Fibroblast of peridontal ligament (primary cell): ENCODE measurements at regions not wholly inside any gene's neighbourhood (a gene's known extent, or its start where the extent isn't known, plus 50 kb on each side); places are given as distances from the start of the nearest gene placed in this dataset.
A peak's percentile ranks its signal among the peaks of the same experiment; 100 is the strongest.

Source experiments
- DNase-seq: peaks from one replicate; pipeline ENCODE4 v3.0.0-alpha.2; 2010; ENCODE audit errors: extremely low read depth

DNA sequence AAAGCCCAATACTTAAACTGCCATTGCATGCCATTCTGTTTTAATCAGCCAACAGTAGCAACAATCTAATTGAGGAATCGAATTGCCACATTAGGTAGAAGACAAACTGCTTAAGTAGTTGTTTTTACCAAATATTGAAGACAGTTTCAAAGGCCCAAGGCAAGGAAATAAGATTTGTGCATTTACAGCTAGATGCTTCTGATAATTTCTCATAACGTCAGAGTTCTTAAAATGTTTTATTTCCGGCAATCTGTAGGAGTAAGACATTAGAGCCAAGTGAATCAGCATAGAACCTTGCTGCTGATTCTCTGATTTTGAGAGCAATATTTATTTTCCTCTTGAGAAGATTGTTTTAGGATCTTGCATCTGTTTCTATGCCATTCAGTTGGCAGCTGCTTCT is 174.3 kb downstream of the RBM43 start:
- no peak for DNase-seq

DNA sequence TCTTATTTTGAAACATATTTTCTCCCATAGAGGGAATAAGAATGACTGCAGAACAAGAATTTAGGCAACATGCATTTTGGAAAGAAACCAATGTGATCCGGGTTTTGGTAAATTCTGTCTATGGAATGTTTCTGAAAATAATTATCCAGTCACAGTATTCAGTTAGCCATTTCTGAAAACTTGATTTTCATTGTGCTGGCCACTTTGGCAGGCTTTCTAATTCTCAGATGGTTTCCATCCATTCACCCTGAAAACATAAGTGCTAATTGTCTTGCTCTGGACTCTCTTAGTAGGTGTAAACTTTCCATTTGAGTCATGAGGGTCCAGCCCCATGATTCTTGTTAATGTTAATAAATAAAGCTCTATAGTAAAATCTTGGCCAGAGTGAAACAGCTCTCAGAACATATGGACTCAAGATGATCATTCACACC is 176.5 kb downstream of the RBM43 start:
- peak; percentile 94 for DNase-seq

DNA sequence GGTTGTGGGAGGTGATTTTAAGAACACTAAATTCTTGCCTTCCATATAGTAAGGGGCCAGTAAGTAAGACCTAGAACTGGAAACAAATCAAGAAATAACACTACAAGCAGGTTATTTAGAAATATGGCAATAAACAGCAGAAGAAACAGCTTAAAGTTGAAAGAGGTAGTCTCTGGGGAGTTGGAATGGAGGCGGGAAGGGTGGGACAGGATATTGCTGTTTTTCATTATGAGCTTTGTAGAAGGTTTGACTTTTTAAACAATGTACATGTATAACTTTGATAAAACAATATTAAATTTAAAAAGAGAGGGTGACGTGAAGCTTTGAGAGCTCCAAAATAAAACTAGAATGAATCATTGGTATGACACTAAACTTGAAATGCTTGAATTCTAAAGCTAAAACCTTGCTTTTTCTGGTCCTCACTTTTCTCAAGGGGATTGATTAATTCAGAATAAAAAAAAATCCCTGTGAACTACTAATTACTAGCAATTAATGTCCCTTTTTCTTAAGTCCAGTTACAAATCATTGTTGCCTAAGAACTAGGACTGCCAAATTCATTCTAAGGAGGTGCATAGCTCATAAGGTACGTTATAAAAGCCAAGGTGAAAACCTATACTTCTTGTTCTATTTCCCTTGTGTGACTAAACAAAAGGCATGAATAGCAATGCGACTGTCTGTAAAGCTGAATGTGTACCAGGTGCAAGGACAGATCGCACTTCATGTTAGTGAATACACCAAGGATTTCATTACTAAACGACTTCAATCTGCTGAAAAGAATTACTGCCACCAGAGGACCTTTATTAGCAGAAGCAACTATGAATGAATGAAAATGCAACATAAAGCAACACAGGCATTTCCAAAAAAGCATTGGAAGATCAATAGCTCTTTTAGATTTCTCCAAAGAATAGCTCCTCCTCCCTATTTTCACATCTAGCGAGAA is 177.5 kb downstream of the RBM43 start:
- no peak for DNase-seq

DNA sequence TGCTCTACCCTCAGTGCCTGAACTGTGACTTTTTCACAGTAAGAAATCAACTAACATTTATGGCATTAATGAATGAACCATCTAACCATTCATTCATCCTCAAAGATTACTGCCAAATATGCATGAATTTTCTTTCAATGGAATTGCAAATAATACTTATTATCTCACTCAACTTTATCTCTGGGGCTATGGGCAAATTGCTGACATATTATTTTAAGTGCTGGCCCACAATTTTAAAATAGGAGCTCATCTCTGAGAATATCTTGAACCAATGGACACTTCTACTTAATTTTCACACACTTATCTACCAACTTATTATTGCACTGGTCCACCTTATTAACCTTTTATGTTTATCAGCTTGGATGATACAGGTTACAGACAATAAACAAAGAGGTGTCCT is 182.8 kb downstream of the RBM43 start:
- no peak for DNase-seq

DNA sequence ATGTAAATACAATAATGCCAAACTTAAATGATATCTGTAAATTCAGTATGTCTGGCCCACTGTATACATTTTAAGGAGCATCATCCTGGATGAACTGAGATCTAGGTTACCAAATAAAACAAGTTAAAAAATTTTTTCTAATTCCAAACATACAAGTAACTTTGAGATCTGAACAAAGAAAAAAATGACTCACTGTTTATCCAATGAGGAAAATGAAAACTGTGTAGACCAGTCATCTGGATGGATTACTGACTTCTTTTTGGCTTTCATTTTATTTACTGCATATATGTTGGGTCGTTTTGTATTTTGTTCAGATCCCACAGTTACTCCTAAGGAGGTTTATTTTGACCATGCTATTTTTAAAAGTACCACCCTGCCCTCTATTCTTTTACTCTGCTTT is 189.8 kb downstream of the RBM43 start:
- DNase-seq, result peak; percentile 28

- DNase-seq, result peak; percentile 78
Measured at GRCh38 chr2:151071382-151071781, 190.3 kb downstream of the RBM43 start.

DNA sequence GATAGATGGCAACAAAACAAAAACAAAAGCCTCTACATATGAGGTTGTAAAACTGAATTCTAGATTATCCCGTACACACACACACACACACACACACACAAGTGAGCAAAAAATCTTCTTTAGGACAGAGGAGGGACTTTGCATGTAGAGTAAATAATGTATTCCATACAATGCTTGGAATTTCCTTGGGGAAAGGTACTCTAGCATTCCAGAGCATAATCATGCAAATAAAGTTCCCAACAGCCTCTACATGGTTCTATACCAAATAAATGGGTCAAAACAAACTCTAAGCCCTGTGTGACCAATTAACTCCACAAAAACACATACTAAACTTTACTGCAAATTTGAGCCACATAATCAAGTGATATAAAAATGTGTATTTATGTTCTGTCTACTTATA is 191.4 kb downstream of the RBM43 start:
- no peak for DNase-seq

DNA sequence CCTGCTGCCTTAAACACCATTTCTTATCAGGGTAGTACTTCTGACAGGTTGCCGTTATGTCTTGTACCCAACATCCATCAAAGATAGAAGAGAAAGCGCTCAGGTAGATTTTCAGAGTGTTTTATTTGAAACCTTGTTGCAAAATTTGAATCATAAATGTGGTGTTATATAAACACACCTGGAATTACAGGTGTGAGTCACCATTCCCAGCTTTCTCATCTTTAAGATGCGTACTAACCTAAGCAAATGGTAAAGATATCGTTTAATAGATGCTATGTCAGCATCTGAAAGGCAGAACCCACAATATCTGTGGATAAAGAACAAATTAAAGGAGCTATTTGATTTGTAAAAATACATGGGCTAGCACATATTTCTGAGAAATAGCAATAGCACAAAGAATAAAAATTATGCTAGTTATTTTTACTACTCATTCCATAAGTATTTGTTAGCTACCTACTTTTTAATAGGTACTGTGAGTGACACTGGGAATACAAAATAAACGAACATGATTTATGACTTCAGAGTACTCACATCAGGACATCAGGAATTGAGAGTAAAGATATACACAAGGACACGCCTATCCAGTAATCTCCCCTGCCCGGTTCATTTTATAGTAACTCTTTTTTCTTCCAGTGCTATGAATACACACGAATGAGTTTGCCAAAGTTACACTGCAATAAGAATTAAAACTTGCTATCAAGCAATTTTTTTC is 193.8 kb downstream of the RBM43 start:
- no peak for DNase-seq

DNA sequence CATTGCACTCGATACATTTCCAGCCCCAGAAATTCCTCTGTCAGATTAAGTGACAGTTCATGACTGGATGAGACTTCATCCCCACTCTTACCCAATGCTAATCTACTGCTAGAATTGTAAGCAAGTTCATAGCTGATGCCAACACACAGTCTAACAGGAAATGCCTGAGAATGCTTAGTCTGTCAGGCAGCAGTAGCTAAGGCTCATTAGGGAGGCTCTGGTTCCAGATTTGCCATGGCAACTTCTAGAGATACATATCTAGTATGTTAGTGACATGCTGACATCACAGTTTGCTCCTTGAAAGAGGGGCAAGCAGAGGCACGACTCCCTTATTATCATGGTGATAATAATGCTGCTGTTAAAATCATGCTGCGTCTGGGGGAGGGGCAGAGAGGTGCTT is 198.4 kb downstream of the RBM43 start:
- DNase-seq, result peak; percentile 71

DNA sequence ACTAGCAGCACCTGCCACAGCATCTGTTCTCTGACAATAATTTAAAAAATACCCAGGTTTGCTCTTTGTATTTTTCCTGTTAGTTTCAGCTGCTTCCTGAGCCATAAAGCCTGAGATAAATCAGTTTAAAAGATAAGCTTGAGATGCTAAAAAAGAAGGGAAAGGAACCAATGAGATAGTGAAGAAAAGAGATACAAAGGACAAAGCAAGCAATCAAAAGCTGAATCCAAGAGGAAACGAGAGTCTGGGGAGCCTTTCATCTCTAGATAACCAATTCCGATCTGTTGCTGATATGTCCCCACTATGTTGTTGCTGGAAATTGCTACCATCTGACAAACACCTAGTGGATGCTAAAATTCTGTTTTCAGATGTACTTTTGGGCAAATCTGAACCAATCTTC is 201.4 kb downstream of the RBM43 start:
- no peak for DNase-seq

GRCh38 chr2:151056870-151057269 is 204.8 kb downstream of the RBM43 start:
- peak; percentile 85 for DNase-seq

DNA sequence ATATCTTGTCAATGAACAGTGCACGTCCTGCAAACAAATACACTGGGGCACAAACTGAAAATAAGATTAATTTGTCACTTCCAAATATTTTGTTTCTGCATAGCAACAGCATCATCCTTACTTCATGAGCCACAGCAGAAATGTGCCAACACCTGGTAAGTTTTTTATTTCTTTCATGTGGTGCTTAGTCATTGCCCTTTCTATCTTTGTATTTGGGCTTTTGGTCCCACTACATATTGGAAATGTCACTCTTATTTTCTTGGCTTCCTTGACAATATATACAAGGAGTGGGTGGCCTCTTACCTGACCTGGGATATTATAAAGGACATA is 208.0 kb downstream of the RBM43 start:
- peak; percentile 31 for DNase-seq

DNA sequence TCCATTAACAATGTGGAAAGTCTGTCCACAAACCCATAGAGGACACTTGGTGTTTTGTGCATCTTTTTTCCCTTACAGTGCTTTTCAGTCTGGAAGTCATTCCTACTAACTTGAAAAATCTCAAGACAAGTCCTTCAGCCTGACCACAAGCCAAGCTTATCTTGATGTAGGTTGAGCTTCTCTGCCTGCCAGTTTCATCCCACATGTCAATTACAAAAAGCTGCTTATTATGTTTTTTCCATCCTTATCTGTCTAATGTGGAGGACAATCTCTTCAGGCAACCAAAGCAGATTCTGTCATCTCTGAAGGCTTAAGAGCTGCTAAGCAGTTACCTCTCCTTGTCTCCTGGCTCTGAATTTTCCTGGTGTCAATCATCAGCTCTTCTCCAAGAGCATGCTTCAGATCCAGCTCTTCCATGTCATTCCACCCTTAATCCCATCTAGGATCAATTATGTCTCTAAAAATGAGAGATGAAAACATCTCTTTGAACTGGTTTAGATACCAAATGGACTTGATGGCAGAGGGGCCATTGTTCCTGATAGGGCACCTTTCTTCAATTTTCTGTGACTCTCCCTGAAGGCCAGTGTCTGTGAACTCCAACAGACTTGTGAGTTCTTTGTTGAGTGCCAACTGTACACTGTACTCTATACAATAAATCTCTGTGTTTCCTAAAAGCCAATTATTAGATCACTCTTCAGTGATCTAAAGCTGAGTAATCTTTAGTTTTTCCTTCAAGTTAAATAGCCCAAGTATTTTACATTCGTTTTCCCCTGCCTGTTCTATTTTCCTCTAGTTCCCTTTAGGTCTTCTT is 208.6 kb downstream of the RBM43 start:
- no peak for DNase-seq

DNA sequence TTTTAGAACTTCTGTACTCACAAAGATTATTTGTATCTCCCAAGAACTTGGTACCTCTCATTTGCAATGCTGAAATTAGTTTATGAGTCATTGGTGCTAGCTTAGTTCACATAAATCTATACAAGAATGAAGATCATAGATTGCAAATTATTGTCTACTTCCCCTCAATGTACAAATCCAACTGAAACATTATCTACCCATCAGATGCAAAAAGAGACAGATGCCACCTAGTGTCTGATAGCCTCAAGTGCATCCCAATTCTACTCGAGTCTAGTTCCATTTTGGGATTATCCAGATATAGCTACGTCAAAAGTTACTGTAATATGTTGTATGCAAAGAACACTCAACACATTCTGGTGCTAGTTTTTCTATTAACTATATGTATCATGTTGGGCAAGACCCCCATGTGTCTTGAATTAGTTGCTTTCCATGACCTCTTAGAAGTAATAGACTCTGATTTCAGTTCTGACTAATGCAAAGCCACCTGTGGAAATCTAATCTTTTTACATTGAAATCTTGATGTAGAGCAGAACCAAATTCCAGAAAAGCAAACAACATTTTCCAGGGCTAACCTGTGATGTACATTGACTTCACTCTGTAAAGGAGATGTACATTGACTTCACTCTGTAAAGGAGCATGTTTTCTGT is 210.0 kb downstream of the RBM43 start:
- peak; percentile 76 for DNase-seq

GRCh38 chr2:151049746-151050145 is 211.9 kb downstream of the RBM43 start:
- peak; percentile 63 for DNase-seq

DNA sequence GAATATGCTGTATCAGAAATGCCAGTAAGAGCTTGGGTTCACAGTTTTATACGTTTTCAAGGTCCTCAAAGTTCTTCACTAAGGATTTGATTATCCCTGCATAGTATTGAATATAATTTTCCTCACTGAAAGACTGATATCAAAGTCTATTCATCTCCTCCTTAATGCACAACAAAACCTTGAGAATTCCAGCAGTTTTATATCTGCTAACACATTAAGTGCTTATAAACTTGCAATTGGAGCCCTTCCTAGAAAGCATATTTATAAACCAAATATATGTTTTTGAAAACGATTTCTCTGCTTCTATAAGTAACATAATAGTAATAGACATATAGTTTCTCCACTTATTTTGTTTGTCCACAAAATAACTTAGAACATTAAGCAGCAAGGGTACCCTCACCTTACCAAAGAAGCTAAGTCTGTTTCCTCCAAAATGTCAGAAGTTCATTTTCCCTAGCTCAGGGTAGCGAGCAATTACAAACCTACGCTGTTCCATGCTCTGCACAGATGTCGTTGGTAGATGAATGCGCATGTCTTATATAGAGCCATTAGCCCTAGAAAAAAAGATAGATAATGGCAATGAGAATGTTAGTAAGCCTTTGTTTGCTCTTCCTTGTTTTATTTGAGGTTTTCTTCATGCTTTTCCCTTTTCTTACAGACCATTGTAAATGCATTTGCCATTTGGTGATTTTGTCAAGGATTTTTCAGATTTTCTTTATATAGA is 213.2 kb downstream of the RBM43 start:
- DNase-seq, result no peak

DNA sequence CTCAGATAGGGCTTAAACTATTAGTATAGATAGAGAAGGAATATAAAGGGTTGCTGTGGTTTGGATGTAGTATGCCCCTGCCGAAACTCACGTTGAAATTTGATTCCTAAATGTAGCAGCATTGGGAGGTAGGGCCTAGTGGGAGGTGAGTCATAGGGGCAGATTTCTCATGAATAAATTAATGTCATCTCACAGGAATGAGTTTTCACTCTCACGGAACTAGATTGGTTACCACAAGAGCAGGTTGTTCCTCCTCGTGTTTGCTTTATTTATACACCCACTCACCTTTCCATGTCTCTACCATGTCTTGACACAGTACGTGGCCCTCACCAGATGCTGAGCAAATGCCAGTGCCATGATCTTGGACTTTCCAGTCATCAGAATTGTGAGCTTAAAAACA is 218.2 kb downstream of the RBM43 start:
- peak; percentile 72 for DNase-seq

DNA sequence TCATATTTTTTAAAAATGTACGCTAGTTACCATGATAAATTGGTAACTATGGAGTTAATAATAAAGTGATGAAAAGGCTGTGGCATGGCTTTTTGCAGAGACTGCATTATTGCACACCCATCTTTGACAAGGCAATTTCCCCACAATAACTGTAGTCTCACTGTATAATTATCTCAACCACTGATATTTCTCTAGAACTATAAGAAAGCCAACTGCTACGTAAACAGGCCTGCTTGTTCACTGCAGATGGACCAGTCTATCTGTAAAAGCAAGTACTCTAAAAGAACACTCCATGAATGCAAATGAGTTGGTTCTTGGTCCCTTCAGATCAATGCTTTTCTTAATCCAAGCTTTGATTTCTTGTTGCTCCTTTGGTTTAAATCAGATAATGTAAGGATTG is 218.7 kb downstream of the RBM43 start:
- DNase-seq, result peak; percentile 37

GRCh38 chr2:151040039-151040438 is 221.6 kb downstream of the RBM43 start:
- no peak for DNase-seq

DNA sequence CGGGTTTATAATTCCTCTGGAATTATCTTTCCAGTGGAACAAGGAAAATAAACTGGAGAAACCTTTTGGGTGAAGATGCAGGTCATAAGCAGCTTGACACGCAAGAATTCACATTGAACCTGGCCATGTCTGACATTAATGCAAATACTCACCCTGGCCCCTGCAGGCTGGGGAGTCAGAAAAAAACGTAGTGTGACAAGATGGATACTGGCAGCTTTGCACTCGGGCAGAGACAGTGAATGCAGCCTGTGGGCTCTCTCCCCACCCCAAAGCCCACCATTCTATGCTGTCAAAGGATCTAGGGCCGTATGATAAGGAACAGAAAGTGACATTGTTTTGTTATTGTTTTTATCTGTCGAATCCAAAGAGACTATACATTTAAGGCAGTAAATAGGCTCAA is 223.1 kb downstream of the RBM43 start:
- DNase-seq, result no peak

GRCh38 chr2:151037434-151037833 is 224.2 kb downstream of the RBM43 start:
- no peak for DNase-seq
